ENCODE measurements at regions not wholly inside any gene's neighbourhood (a gene's known extent, or its start where the extent isn't known, plus 50 kb on each side); places are given as distances from the start of the nearest gene placed in this dataset.
"Not testable (repeated sequence)": the region's sequence is repeated elsewhere in the genome, so short reads cannot be mapped to it uniquely, and the experiment has no call there.

DNA sequence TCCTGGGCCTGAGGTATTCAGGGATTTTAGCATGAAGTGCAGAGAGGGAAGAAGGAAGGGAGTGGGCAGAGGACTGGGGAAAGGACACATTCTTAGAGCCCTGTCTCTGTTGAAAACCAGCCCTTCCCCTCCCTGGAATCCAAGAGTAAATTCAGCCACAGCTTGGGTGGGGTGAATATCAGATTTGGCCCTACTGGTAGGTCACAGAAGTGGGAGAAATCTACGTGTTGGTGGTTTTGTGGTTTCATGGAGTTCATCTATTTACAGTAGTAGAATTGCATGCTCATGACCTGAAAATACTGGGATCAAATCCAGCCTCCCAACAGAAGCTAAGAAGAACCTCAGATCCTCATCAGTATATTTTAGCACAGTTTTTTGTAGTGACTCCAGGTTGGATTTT lies 404.4 kb downstream of the BMP2 start:
- no peak for DNase-seq (ENCODE audit: low spot score)

DNA sequence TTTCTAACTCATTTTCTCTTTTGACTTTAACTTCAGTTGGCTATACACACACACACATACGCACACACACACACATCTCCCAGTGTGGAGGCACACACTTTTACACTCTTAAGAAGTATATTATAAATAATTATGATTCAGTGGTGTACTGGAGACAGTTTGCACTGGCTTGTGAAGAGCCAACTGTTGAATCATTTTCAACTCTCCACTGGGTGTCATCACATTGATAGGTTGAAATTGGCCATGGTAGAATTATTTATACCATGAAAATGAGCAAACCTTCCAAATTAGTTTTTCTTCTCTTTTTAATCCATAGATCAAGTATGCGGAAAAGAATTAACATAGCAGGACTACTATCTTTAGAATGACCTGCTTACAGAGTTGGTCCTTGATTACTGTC lies 407.1 kb downstream of the BMP2 start:
- DNase-seq (ENCODE audit: low spot score): no peak

DNA sequence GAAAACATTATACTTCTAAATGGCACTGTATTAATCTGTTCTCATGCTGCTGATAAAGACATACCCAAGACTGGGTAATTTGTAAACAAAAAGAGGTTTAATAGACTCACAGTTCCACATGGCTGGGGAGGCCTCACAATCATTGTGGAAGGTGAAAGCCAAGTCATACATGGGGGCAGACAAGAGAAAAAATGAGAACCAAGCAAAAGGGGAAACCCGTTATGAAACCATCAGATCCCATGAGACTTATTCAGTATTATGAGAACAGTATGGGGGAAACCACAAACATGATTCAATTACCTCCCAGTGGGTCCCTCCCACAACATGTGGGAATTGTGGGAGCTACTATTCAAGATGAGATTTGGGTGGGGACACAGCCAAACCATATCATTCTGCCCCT lies 408.3 kb downstream of the BMP2 start:
- DNase-seq (ENCODE audit: low spot score): not testable (repeated sequence)

DNA sequence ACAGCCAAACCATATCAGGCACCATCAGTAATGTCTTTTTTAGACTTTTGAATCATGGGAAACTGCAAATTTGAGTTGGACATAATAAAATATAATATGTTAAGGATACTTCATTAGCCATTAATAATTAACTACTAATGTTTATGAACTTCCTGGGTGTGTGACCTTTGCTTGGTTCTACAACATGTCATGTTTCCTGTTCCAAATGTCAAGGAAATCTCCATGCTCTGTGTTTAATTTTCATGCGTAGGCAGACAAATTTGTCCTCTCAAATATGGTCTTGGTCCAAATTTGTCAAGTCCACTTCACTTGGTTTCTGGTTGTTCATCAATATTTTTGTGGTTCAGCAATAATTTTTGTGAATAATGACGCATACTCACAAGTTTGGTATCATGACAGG lies 410.5 kb downstream of the BMP2 start:
- no peak for DNase-seq (ENCODE audit: low spot score)

DNA sequence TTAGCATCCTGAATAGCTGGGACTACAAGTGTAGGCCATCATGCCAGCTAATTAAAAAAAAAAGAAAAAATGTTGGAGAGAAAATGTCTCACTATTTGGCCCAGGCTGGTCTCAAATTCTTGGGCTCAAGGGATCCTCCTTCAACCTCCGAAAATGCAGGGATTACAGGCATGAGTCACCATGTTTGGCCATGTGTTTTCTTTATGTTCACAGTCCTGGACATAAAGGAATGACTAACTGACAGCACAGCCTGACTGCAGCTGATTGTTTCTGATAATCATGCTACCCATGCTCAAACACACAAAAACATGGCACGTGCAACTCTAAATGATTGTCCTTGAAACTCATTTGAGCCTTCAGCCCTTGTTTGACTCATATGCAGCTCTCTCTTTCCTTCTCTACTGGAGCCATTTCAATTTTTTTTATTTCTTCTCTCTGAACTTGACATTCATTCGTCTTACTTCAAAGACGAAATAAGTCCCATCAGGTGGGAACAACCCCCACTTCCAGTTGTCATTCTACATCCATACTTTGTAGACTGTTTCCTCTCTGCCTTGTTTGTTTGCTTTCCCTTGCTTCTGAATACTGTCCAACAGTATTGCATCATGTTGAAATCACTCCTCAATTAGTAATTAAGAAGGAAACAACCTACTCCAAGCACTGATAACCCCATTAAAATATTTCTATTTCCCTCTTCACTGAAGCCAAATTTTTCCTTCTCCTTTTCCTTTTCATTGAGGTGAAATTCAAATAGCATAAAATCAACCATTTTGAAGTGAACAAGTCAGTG lies 413.0 kb downstream of the BMP2 start:
- DNase-seq (ENCODE audit: low spot score): no peak

DNA sequence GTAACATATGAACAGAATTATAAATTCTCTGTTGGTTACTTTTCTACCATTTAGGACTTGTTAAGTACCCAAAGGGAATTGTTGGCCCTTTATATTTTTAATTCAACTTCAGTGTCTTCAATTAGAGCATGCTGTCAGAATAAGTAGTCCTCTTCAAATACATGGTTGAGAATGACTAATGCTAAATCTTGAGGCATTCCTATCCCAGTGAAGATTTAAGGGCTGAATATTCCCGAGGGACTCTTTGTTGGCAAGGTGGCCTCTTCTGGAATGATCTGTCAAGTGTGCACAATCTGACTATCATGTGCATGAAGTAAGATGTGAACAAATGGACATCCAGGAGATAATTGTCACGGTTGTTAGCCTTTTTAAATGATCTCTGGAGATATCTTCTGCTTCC lies 421.7 kb downstream of the BMP2 start:
- DNase-seq (ENCODE audit: low spot score): no peak

DNA sequence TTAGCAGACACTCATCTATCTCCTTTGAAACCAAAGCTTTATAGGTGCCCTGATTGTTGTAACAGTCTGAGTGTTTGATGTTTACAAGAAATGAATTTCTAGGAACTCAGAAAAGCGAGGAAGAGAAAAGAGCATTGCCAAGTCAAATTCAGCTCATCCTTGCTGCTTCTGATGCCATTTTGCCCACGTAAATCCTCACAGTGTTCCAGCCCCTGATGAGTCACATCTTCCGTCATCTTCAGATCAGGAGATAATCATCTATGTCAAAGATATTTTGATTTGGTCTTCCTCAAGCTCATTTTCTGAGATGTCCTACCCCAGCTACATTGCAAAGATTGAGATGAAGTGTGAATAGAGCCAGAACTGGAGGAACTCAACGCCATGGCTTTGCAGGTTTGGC lies 426.2 kb downstream of the BMP2 start:
- DNase-seq (ENCODE audit: low spot score): no peak

DNA sequence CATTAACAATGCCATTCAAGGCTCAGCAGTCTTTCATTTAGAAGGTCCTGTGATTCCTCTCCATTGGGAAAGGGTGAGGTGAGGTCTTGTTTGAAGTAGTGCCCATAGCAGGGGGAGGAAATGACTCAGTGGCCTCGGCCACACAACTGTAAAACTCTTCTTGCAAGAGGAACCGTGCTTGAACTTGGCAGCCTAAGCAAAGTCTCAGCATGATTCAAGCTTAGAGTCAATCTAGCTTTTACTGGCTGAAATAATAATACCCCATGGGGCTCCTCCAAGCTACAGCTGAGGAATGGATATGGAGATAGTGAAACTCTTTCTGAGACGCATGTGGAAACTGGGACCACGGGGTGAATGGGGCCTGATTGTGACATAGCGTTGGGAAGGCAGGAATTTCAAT lies 428.2 kb downstream of the BMP2 start:
- peak; percentile 5 for DNase-seq (ENCODE audit: low spot score)

DNA sequence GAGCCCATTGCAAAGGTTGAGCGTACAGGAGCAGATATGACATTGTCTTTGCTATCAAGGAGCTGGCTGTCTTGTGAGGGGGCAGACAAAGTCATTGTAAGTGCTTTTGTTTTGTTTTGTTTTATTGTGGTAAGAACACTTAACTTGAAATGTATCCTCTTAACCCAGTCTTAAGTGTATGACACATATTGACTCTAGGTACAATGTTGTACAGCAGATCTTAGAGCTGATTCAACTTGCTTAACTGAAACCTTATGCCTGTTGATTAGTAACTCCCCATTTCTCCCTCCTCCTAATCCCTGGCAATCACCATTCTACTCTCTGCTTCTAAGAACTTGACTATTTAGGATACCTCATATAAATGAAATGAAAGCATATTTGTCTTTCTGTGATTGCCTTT lies 429.0 kb downstream of the BMP2 start:
- no peak for DNase-seq (ENCODE audit: low spot score)

DNA sequence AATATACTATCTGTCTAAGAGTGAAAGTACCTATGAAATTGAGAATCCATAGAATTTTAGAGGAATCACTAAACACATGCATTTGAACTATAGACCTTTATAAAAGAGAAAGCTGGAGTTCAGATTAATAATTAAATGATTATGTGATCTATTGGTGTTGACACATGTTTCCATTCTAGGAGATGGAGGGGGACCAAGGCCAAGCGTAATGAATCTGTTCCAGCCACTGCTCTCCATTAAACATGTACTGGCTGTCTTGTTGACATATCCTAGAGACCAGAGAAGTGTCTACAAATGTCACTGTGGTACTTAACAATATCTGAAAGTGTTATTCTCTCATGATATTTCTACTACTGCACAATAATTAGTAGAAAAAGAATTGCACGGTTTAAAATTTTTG lies 432.4 kb downstream of the BMP2 start:
- no peak for DNase-seq (ENCODE audit: low spot score)

DNA sequence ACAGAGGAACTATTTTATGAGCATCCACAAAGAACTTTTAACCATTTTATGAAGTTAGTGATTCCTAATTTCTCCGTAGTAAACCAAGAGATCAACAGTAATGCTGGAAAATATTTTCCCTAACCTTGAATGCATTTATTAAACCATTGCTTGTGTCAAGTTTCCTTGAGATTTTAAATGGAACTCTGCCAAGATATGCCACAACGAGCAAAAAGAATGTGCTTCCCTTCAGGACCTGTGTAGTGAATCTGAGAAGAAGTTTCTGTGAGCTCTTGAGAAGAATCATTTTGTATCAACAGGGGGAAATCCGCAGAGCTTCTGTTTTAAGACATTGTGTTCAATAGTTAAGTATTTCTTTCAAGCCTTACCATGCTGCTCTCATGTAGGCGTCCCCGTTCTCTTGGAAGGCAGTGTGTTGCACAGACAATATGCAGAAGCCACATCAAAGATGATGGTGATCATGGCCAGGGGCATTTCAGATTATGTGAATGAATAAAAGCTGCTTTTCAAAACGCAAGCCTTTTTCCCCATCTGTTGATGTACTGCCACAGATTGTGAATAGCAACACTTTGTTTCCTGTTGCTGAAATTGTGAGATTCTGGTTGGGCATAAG lies 439.8 kb downstream of the BMP2 start:
- DNase-seq (ENCODE audit: low spot score): no peak

DNA sequence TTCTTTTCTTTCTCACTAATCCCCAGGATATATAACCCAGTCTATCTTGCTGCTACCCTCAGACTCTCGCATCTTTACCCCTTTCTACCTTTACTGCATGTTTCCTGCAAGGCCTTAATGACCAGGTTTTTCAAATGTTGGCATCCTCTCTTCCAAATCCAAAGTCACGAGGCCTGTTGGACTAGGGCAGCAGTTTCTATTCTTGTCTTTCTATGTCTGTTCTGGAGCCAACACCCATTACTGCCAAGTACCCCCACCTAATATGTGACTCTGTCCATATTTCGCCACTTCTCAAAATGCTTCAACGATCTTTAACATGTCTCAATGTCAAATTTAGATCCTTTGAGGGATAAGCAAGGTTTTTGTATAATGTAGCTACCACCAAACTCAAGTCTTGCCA lies 443.4 kb downstream of the BMP2 start:
- no peak for DNase-seq (ENCODE audit: low spot score)

DNA sequence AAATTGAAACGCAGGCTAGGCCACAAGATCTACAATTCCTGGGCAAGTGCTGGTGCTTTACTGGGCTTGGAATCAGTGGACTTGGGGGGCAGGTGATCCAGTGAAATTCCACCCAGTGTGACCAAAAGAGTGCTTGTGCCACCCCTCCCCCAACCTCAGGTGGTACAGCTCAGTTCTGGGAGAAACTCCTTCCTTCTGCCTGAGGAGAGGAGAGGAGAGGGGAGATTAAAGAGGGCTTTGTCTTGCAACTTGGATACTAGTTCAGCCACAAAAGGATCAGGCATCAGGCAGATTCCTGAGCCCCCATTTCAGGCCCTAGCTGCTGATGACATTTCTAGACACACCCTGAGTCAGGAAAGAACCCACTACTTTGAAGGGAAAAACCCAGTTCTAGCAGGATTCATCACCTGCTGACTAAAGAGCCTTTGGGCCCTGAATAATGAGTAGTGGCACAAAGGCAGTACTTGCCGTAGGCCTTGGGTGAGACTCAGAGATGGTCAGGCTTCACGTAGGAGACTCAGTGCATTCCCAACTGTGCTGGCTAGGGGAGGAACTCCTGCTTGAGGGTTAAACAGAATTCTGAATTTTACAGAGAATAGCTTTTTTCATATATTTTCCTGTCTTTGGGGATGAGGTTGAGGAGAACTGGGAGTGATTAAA lies 446.7 kb downstream of the BMP2 start:
- no peak for DNase-seq (ENCODE audit: low spot score)

DNA sequence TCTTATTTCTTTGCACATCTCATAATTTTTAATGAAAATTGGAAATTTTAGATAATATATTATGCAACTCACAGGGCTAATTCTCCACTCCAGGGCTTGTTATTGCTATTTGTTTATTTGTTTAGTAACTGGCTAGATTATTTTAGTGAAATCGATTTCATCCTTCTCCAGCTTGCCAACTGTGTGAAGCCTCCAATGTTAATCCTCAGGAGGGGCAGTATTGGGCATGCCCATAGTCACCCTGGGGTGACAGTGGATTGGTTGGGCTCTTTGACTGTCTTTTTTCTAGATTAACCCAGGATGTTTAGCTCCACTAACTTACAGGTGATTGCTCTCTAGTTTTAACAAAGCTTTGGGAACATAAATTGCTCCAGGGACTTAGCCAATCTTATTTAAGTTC lies 450.1 kb downstream of the BMP2 start:
- DNase-seq (ENCODE audit: low spot score): no peak

DNA sequence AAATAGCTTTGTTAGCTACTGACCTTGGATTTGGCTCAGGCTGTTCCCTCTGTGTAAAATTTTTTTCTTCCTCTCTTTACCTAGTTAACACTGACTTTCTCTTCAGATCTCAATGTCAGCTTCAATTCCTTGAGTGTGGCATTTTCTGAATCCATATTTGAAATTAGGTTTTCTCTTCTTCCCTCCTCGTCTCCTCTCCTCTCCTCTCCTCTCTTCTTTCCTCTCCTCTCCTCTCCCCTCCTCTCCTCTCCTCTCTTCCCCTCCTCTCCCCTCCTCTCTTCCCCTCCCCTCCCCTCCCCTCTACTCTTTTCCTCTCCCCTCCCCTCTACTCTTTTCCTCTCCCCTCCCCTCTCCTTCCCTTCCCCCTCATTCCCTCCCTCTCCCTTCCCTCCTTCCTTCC lies 453.3 kb downstream of the BMP2 start:
- DNase-seq (ENCODE audit: low spot score): no peak

DNA sequence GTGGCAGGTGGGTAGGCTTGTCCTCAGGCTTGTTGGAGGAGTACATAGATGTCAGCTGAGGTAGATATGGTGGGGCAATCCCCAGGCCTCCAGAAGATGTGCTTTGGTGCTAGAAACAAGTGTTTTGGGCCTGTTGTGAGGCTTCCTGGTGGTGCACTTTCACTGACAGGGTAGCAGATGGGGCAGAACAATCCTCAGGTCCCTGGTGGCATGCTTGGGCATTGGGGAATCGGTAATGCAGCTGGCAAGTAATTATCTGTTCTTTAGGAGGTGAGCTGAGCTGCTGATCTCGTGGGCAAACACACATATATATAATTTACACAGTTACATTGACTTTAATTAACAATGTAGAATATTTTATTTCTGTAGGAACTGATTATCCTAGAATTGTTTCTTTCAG lies 458.7 kb downstream of the BMP2 start:
- no peak for DNase-seq (ENCODE audit: low spot score)

DNA sequence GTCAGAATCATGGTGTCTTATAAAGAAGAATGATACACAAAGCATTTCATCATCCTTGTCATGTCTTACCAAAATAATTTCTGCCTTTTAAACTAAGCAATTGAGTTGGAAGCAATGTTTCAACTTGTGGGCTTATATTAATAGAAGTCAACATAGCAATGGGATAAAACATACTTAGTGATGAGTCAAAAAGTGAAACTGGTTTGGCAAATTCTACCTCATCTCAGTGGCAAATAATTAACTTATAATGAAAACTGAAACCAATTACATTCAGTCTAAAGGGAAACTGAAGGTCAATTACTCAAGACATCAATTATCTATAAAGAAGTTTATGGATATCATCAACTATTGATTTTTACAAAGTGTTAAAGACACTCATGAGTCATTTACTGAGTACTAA lies 463.8 kb downstream of the BMP2 start:
- DNase-seq (ENCODE audit: low spot score): no peak

DNA sequence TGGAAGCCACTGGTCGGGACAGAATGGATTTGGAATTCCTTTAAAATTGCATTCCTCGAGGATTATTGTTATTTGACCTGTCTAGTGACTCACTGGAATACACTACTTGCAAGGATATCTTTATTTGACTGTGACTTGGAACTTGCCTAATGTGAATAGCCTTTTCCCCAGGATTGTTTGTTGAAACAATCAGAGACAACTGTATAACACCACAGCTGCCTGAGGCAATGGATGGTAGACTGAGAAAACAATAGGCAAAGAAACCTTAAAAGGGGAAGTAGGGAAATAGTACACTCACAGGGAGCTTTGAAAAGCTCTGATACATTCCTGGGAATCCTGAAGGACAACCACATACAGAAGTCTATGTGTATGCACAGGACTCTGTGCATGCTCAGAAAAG lies 465.3 kb downstream of the BMP2 start:
- DNase-seq (ENCODE audit: low spot score): no peak

DNA sequence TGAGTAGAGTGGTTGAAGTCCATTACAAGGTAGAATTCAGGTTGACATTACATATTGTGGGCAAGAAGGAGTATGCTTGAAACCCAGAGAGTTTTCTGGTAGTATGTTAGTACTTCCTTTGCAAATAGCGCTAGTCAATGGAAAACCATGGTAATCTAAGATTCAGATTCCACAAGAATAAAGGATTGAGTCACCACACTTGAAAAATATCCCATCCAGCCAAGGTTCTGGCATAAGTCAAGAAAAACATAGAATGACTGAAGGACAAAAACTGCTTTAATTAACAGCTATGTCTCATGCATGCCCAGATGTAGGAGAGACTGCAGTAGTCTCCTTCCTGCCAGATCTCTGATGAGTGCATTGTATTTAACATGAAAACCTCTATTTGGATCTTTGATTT lies 469.8 kb downstream of the BMP2 start:
- DNase-seq (ENCODE audit: low spot score): no peak

DNA sequence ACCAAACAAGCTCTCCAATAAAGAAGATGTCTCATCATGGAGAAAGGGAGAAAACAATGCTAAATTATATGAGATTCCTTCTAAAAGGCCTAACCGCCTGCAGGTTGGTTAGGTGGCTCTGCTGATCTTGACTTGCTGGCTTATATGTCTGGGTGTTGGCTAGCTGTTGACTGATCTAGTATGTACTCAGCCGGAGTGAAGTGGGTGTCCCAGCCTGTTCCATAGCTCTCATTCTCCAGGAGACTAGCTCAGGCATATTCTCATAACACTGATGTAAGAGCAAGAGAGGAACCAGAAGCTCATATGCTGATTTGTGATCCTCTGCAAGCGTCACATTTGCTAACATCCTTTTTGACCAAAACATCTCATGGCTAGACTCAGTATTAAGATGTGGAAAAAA lies 473.0 kb downstream of the BMP2 start:
- no peak for DNase-seq (ENCODE audit: low spot score)

DNA sequence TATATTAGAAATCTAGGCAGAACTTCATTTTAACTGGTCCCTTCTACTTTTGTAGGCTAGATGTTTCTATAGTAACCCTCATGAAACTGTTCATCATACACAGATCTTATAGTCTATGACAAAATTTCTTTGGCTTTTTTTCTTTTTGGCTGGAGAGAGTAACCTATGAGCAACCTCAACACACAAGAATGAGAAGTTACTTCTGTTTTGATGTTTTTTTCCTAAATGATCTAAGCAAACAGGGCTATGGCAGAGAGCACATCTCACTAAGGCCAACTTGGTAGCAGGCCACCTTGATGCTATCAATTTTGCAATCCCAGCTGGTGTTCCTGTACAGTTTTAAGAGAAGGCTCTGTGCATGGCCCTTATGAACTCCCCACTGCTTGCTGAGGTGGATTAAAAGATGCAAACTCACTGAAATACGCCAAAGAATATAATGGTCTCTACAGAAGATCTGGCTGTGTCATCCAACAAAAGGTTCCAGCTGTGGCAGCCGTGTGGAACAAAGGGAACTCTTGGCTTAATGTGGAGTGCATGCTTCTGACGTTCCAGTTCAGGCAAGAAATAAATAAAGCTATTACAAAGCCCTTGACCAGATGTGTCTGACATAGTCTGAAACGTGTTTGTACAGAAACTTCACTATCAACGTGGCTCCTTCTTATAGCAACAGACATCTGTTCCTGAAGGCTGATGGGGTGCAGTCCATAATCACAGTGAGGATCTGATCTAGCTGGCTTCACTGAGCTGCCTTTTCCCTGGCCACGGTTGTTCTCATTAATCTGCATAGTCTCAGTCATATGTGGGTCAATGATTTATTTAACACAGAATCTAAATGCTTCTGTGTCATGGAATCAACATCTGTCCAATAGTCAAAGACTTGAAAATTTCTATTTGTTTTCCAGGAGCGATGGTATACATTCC lies 481.1 kb downstream of the BMP2 start:
- DNase-seq (ENCODE audit: low spot score): no peak

DNA sequence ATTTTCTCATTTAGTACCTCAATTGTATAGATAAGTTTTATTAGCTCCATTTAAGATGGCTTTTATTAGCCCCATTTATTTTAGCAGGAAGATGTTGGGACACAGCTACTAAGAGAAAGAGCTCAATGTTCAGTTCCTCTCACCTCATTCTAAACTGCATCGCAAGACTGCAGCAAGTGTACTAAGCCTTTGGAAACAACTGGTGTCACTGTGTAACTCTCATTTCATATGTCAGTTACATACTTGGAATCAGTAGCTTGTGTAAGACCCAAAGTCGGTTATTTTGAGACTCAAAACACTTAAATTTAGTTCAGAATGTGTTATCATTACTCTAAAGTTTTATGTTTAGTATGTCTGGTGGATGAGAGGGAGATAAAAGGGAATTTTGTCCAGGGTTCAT lies 482.9 kb downstream of the BMP2 start:
- DNase-seq (ENCODE audit: low spot score): no peak

DNA sequence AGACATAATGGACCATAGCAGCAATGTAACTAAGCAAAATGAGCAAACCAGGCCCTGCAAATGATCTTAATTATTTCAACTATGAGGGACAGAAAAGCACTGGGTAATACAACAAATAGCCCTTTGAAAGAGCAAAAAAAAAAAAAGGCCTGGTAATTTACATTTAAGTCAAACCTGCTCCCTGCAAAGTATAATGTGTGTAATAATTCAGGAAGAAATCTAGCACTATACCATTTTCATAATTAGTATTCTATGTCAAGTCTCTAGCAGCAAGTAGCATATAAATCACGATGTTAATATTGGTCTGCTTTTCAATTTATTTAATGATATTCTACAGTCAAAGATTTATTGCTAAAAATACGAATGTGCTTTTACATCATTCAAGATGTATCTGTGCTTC lies 489.6 kb downstream of the BMP2 start:
- DNase-seq (ENCODE audit: low spot score): no peak

Measured in RKO (cell line).